Aorta (tissue), 5 donors: ENCODE measurements at regions not wholly inside any gene's neighbourhood (a gene's known extent, or its start where the extent isn't known, plus 50 kb on each side); places are given as distances from the start of the nearest gene placed in this dataset.

Experiments used
- ATAC-seq: fragments of 200-7000 bp; cut with Tn5 transposase; one replicate; pipeline ENCODE4 v1.9.1; 2022; ENCODE audit warnings: moderate library complexity; ENCODE audit not compliant: low FRiP score
- DNase-seq, 2 donors: peaks; one replicate each; pipeline ENCODE4 v3.0.0-alpha.2; 2020
- H3K27ac ChIP-seq, 2 donors: one replicate each; pipeline ENCODE4 v1.5.1; 2013; ENCODE audit warnings: low read length in 2 of 2, mild to moderate bottlenecking in 2 of 2, moderate library complexity in 2 of 2, control low read depth in 1 of 2, inconsistent platforms in 1 of 2, low read depth in 1 of 2
- H3K27me3 ChIP-seq, 2 donors: one replicate each; pipeline ENCODE4 v1.6.1; 2013; ENCODE audit warnings: control low read depth in 1 of 2, low read length in 1 of 2, mild to moderate bottlenecking in 1 of 2, moderate library complexity in 1 of 2; ENCODE audit not compliant: insufficient read depth in 2 of 2, control insufficient read depth in 1 of 2
- H3K36me3 ChIP-seq, 2 donors: one replicate each; pipeline ENCODE4 v1.6.1; 2013; ENCODE audit warnings: control low read depth in 1 of 2, low read length in 1 of 2, mild to moderate bottlenecking in 1 of 2; ENCODE audit not compliant: insufficient read depth in 2 of 2, control insufficient read depth in 1 of 2
- H3K4me1 ChIP-seq, 2 donors: one replicate each; pipeline ENCODE4 v1.6.1; 2013; ENCODE audit warnings: low read length in 2 of 2, control low read depth in 1 of 2, mild to moderate bottlenecking in 1 of 2, moderate library complexity in 1 of 2; ENCODE audit not compliant: insufficient read depth in 2 of 2, control insufficient read depth in 1 of 2
- H3K4me3 ChIP-seq, 2 donors: one replicate each; pipeline ENCODE4 v1.5.1; 2013; ENCODE audit warnings: low read length in 2 of 2, control low read depth in 1 of 2, mild to moderate bottlenecking in 1 of 2
- H3K9me3 ChIP-seq: one replicate; pipeline ENCODE4 v1.6.1; 2013; ENCODE audit warnings: mild to moderate bottlenecking, low read length; ENCODE audit not compliant: control insufficient read depth
- WGBS, 2 donors: extraction: QIAGEN DNeasy Blood & Tissue Kit; methylation state at CpG; one replicate each; pipeline ENCODE4 v1.1.7; 2013; 5-methylcytosine and 5-hydroxymethylcytosine counted together
- intact Hi-C, 2 donors: fragments of 100-400 bp; cut with DNase I; formaldehyde crosslinking; loops; one replicate each; pipeline versions ENCODE4 v1.14.2 to v1.15.0; 2022
- donor health status: healthy with polysubstance abuse.
- donor health status: Bipolar disorder and iron deficiency.
- donor health status: DM: no; HTN: no; CAD: no.
- donor health status: DM: no; HTN: no; CAD: no.
- donor health status: DM: yes; HTN: yes; CAD: no.

- no peaks in the 10 kb centered on the region for H3K36me3 ChIP-seq
- WGBS, 2 donors, result 91 to 93% methylated on average over 10 of the region's 10 CpGs
- no peak for ATAC-seq
- no peak overlapping the region for H3K27ac ChIP-seq
- no peak overlapping the region for H3K4me3 ChIP-seq
- no peaks in the 10 kb centered on the region for H3K4me1 ChIP-seq
- H3K27me3 ChIP-seq, result no peaks in the 10 kb centered on the region
- DNase-seq, result no peak
- intact Hi-C loops, result loop anchor here (5.0 to 10.0 kb wide), 3 partner anchors 164 to 281 kb away; partner anchors contain the start of gene RRBP1 (in 1 of the 2)
- H3K9me3 ChIP-seq, result no peaks in the 10 kb centered on the region
Measured at GRCh38 chr20:17845701-17846475, 122.7 kb downstream of the SNX5 start.

- Histone ChIP-seq H3K36me3 (no peaks in the 10 kb centered on the region), H3K27ac (no peak overlapping the region), H3K27me3 (no peaks in the 10 kb centered on the region), H3K4me1 (no peaks in the 10 kb centered on the region), H3K4me3 (no peak overlapping the region), H3K9me3 (no peaks in the 10 kb centered on the region)
- intact Hi-C loops, result loop anchor here (5.0 to 10.0 kb wide), 5 partner anchors 47 to 280 kb away; partner anchors contain the start of gene RRBP1 (in 1 of the 2)
- 82 to 90% methylated on average over 7 of the region's 7 CpGs for WGBS, 2 donors
- no peak for DNase-seq
- no peak for ATAC-seq
Measured at GRCh38 chr20:17844549-17845298, 123.9 kb downstream of the SNX5 start.

GRCh38 chr20:17844133-17844429 is 124.5 kb downstream of the SNX5 start:
- Histone ChIP-seq H3K9me3 (no peaks in the 10 kb centered on the region), H3K27me3 (no peaks in the 10 kb centered on the region), H3K36me3 (no peaks in the 10 kb centered on the region), H3K4me3 (no peak overlapping the region), H3K4me1 (no peaks in the 10 kb centered on the region), H3K27ac (peak overlapping the region in 1 of 2 donors; percentile 71)
- ATAC-seq (no peak), DNase-seq (no peak)
- WGBS, 2 donors, result 89 to 93% methylated on average over 1 of the region's 1 CpG
- intact Hi-C loops, result loop anchor here (5.0 to 10.0 kb wide), 3 partner anchors 47 to 279 kb away; no protein-coding TSS in a partner anchor

GRCh38 chr20:17843246-17844132 is 125.1 kb downstream of the SNX5 start:
- ATAC-seq (peak; percentile 80), DNase-seq (peak; percentile 82 to 86)
- Histone ChIP-seq H3K27ac (peak overlapping the region; percentile 7 to 98), H3K4me3 (no peak overlapping the region), H3K27me3 (no peaks in the 10 kb centered on the region), H3K4me1 (no peaks in the 10 kb centered on the region), H3K36me3 (no peaks in the 10 kb centered on the region), H3K9me3 (no peaks in the 10 kb centered on the region)
- intact Hi-C loops, result loop anchor here (5.0 to 10.0 kb wide), 3 partner anchors 46 to 279 kb away; no protein-coding TSS in a partner anchor
- WGBS, 2 donors, result 24 to 25% methylated on average over 14 of the region's 14 CpGs

- intact Hi-C loops, result loop anchor here (5.0 to 10.0 kb wide), 3 partner anchors 44 to 277 kb away; no protein-coding TSS in a partner anchor
- no peaks in the 10 kb centered on the region for H3K4me1 ChIP-seq
- DNase-seq (peak in 1 of 2 donors; percentile 62), ATAC-seq (peak; percentile 82)
- WGBS, 2 donors, result 7 to 8% methylated on average over 13 of the region's 13 CpGs
- peak overlapping the region in 1 of 2 donors; percentile 85 for H3K27ac ChIP-seq
- no peaks in the 10 kb centered on the region for H3K36me3 ChIP-seq
- no peak overlapping the region for H3K4me3 ChIP-seq
- no peaks in the 10 kb centered on the region for H3K9me3 ChIP-seq
- H3K27me3 ChIP-seq, result no peaks in the 10 kb centered on the region
Measured at GRCh38 chr20:17841751-17842215, 126.8 kb downstream of the SNX5 start.

- no peak overlapping the region for H3K27ac ChIP-seq
- intact Hi-C loops, result loop anchor here (5.0 to 10.0 kb wide), 3 partner anchors 43 to 276 kb away; no protein-coding TSS in a partner anchor
- H3K4me1 ChIP-seq, result peaks cover 0 to 1% of the 10 kb centered on the region in 2 donors
- 97 to 99% methylated on average over 5 of the region's 5 CpGs for WGBS, 2 donors
- no peaks in the 10 kb centered on the region for H3K9me3 ChIP-seq
- DNase-seq (no peak), ATAC-seq (no peak)
- H3K27me3 ChIP-seq, result no peaks in the 10 kb centered on the region
- H3K36me3 ChIP-seq, result no peaks in the 10 kb centered on the region
- H3K4me3 ChIP-seq, result no peak overlapping the region
Measured at GRCh38 chr20:17840423-17840822, 128.2 kb downstream of the SNX5 start.

GRCh38 chr20:17838921-17839320 is 129.7 kb downstream of the SNX5 start:
- no peak for DNase-seq
- Histone ChIP-seq H3K36me3 (no peaks in the 10 kb centered on the region), H3K4me3 (no peak overlapping the region), H3K27ac (no peak overlapping the region), H3K9me3 (no peaks in the 10 kb centered on the region), H3K4me1 (peaks cover 0 to 1% of the 10 kb centered on the region in 2 donors), H3K27me3 (no peaks in the 10 kb centered on the region)
- no peak for ATAC-seq
- 93% methylated on average over 4 of the region's 4 CpGs for WGBS, 2 donors
- intact Hi-C loops, result loop anchor here in 1 of 2 donors (5.0 kb wide), 2 partner anchors 42 to 157 kb away; partner anchors contain the start of gene RRBP1

- Histone ChIP-seq H3K4me3 (no peak overlapping the region), H3K36me3 (no peaks in the 10 kb centered on the region), H3K4me1 (peaks cover 0 to 1% of the 10 kb centered on the region in 2 donors), H3K27me3 (no peaks in the 10 kb centered on the region), H3K9me3 (no peaks in the 10 kb centered on the region), H3K27ac (no peak overlapping the region)
- ATAC-seq (no peak), DNase-seq (no peak)
- intact Hi-C loops, result loop anchor here in 1 of 2 donors (5.0 kb wide), 2 partner anchors 40 to 155 kb away; partner anchors contain the start of gene RRBP1
- 59 to 78% methylated on average over 3 of the region's 3 CpGs for whole genome bisulfite sequencing, 2 donors
Measured at GRCh38 chr20:17837179-17837578, 131.4 kb downstream of the SNX5 start.
